ENCODE measurements at regions not wholly inside any gene's neighbourhood (a gene's known extent, or its start where the extent isn't known, plus 50 kb on each side); places are given as distances from the start of the nearest gene placed in this dataset.

DNA sequence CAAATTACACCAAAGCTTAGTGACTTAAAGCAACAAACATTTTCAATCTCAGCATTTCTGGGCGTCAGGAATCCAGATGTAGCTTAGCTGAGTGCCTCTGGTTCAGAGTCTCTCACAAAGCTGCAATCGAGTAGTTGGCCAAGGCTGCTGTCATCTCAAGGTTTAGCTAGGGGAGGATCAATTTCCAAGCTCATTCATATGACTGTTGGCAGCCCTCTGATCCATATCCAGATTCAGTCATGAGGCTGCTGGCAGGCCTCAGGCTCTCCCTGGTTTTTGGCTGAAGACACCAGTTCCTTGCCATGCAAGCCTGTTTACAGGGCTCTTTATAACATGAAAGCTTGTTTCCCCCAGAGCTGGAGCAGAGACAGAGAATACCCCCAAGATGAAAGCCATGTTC, 419.5 kb upstream of the TLE4 start:
- TF ChIP-seq, protein P1, sequence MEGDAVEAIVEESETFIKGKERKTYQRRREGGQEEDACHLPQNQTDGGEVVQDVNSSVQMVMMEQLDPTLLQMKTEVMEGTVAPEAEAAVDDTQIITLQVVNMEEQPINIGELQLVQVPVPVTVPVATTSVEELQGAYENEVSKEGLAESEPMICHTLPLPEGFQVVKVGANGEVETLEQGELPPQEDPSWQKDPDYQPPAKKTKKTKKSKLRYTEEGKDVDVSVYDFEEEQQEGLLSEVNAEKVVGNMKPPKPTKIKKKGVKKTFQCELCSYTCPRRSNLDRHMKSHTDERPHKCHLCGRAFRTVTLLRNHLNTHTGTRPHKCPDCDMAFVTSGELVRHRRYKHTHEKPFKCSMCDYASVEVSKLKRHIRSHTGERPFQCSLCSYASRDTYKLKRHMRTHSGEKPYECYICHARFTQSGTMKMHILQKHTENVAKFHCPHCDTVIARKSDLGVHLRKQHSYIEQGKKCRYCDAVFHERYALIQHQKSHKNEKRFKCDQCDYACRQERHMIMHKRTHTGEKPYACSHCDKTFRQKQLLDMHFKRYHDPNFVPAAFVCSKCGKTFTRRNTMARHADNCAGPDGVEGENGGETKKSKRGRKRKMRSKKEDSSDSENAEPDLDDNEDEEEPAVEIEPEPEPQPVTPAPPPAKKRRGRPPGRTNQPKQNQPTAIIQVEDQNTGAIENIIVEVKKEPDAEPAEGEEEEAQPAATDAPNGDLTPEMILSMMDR (IDR thresholded peaks at IDR 0.05; ENCODE audit: low read length, missing control alignments), result no peak
- DNase-seq (ENCODE audit: low read depth), result no peak

DNA sequence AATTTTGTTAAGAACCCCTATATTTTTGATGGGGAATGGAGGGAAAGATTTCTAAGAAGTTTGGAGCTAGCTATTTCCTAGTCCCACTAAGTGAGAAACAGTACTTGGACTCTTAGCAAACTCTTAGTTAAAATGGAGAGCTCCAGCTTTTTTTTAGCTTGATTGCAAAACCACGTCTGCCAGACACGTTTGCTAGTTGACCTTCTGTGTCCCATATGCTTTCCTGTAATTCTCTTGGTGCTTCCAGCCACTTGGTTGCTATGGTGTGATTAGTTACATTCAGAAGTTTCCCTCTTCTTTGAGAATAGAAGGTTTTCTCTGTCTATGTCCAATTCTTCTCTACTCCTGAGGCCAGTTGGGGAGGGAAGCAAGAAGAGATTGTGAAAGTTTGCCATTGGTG, 417.0 kb upstream of the TLE4 start:
- no peak overlapping the region for H3K4me3 ChIP-seq (replicated peaks; ENCODE audit: low read depth, low read length)
- peak; percentile 56 for DNase-seq (ENCODE audit: low read depth)
- TF ChIP-seq, protein P1 (IDR thresholded peaks at IDR 0.05; ENCODE audit: low read length, missing control alignments), result no peak

More for the DNA sequence above, 419.5 kb upstream of the TLE4 start:
- no peak overlapping the region for H3K4me3 ChIP-seq (replicated peaks; ENCODE audit: low read depth, low read length)

DNA sequence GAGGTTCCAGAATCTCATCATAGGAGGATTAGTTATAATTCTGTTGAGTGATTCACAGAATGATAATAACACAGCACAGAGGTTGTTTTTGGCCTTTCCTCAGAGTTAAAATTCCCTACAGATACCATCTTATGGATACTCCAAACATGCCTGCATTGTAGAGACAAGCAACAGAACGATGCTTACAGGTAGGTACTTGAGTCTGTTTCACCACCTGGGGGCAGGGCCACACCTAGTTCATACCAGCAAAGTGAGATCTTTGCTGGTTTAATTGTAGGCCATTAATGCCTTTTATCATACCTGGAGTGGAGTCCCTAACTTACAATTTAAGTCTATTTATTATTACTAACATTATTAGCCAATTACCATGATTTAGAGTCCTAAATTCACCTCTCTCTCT, 416.5 kb upstream of the TLE4 start:
- H3K4me3 ChIP-seq (replicated peaks; ENCODE audit: low read depth, low read length), result no peak overlapping the region
- TF ChIP-seq, protein P1 (IDR thresholded peaks at IDR 0.05; ENCODE audit: low read length, missing control alignments), result no peak
- no peak for DNase-seq (ENCODE audit: low read depth)

DNA sequence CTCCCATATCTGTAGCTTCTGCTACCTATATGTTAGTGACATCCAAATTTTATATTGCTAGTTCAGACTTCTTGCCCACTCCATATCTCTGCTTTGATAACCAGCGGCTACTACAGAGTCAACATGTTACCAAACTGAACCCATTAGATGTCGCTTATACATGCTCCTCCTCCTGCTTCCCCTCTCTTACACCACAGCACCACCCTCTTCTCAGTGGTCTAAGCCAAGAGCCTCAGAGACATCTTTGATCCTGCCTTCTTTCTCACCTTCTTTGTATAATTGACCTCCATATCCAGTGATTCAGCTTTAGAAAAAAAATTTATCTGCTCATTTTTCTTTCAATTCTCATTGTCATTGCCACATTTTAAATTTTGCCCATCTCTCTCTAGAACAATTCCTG, 408.2 kb upstream of the TLE4 start:
- DNase-seq (ENCODE audit: low read depth), result no peak
- TF ChIP-seq, protein P1 (IDR thresholded peaks at IDR 0.05; ENCODE audit: low read length, missing control alignments), result no peak
- no peak overlapping the region for H3K4me3 ChIP-seq (replicated peaks; ENCODE audit: low read depth, low read length)

DNA sequence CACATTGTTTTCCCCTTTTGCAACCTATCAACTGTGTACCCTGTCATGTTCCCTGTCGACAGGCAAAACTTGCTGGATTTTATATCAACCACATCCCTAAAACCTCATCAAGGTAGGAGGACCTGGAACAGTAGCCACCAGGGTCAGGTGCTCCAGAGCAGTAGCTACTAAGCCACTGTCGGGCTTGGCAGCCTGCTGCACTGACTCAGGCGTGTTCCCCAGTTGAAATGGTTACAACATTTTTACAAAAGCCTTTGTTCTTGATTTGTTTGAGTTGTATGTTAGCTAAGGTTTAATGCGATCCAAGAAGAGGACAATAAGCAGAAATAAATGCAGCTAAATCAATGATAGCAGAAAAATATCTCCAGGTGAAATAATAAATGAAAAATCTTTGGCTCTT, 407.4 kb upstream of the TLE4 start:
- no peak overlapping the region for H3K4me3 ChIP-seq (replicated peaks; ENCODE audit: low read depth, low read length)
- peak; percentile 41 for DNase-seq (ENCODE audit: low read depth)
- TF ChIP-seq, protein P1 (IDR thresholded peaks at IDR 0.05; ENCODE audit: low read length, missing control alignments), result no peak

DNA sequence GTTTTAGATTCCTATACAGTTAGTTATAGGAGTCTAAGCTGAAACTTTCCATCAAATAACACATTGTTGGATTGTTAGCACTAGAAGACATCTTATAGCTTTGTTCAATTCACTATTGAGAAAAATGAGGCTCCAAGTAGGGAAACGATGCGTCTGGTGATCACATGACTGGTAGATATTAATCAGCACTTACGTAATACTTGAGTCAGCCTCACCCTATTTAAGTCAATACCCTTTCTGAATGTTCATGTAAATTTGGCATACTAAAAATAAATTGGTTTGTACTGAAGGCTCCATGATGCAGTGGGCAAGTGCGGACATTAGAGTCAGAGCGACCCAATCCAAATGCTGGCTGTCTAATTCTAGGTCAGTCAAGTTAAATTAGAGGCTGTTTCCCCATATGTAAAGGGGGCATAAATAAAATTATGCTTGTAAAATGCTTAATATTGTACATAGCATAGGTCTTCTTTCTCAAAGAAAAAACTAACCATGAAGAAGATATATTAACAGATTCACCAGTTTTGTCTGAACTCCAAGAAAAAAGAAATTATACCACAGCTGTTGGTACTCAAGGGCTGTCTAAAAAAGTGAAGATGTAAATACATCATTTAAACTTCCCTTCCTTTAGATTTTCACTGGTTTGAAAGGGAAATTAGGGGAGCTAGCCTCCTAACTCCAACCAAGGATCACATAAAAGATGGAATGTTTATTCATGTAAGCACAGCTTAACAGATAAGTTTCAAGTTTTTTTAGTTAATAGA, 406.6 kb upstream of the TLE4 start:
- TF ChIP-seq, protein P1 (IDR thresholded peaks at IDR 0.05; ENCODE audit: low read length, missing control alignments), result no peak
- peak; percentile 42 for DNase-seq (ENCODE audit: low read depth)
- H3K4me3 ChIP-seq (replicated peaks; ENCODE audit: low read depth, low read length), result no peak overlapping the region

DNA sequence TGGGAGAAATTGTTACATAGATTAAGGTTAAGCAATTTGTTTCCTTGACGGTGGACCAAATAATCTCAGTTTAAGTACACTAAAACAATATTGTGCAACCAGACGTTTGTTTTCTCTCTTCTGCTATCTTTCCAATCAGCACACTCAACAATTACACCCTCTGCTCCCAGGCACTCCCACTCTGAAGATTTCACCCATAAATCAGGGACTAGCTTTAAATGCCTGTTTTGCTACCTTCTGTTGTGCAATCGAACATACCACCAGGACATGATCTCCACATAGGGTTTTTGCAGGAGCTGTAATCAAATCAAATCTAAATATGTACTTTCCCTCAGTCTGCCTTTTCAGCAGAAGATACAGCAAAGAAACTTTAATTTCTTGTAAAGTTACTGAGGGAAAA, 405.8 kb upstream of the TLE4 start:
- TF ChIP-seq, protein P1 (IDR thresholded peaks at IDR 0.05; ENCODE audit: low read length, missing control alignments), result no peak
- DNase-seq (ENCODE audit: low read depth), result peak; percentile 89
- H3K4me3 ChIP-seq (replicated peaks; ENCODE audit: low read depth, low read length), result no peak overlapping the region

Data from fibroblast of pulmonary artery (primary cell).